Bronchial epithelial cell (primary cell): ENCODE measurements at regions not wholly inside any gene's neighbourhood (a gene's known extent, or its start where the extent isn't known, plus 50 kb on each side); places are given as distances from the start of the nearest gene placed in this dataset.

ENCODE experiments used
- DNase-seq: peaks from one replicate; pipeline ENCODE4 v3.0.0-alpha.2; 2010; ENCODE audit warnings: low read depth
- FAIRE-seq: peaks from 2 replicates; lab custom pipeline; 2011; peaks lifted over from hg19 to GRCh38; lab: Jason Lieb, UNC
- H3K27me3 ChIP-seq: 2 replicates; pipeline ENCODE4 v1.5.1; 2011; ENCODE audit warnings: low read length; ENCODE audit not compliant: control insufficient read depth, insufficient read depth
- H3K36me3 ChIP-seq: 2 replicates; pipeline ENCODE4 v1.5.1; 2011; ENCODE audit warnings: low read length; ENCODE audit not compliant: control insufficient read depth, insufficient read depth
- H3K4me3 ChIP-seq: 2 replicates; pipeline ENCODE4 v1.5.1; 2011; ENCODE audit warnings: mild to moderate bottlenecking, low read depth, low read length, control low read depth
- TF ChIP-seq, protein P1 (sequence below): IDR thresholded peaks from 2 replicates; pipeline ENCODE4 v1.5.1; 2011; ENCODE audit warnings: mild to moderate bottlenecking, moderate library complexity, low read length, control low read depth, inconsistent platforms; ENCODE audit not compliant: insufficient read depth, severe bottlenecking

DNA sequence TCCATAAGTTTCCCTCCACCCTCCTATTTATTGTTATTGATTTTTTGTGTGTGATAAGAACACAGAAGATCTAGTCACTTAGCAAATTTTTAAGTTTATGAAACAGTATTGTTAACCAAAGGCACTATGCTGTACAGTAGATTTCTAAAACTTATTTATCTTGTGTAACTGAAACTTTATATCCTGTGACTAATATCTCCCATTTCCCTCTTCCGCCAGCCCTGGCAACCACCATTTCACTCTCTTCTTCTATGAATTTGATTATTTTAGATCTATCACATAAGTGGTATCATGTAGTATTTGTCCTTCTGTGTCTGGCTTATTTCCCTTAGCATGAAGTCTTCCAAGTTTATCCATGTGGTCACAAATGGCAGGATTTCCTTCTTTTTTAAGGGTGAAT is 144.3 kb upstream of the INHBA start:
- Histone ChIP-seq H3K27me3 (no peaks in the 10 kb centered on the region), H3K36me3 (no peaks in the 10 kb centered on the region), H3K4me3 (no peak overlapping the region)
- DNase-seq, result peak; percentile 36
- TF ChIP-seq, protein P1, sequence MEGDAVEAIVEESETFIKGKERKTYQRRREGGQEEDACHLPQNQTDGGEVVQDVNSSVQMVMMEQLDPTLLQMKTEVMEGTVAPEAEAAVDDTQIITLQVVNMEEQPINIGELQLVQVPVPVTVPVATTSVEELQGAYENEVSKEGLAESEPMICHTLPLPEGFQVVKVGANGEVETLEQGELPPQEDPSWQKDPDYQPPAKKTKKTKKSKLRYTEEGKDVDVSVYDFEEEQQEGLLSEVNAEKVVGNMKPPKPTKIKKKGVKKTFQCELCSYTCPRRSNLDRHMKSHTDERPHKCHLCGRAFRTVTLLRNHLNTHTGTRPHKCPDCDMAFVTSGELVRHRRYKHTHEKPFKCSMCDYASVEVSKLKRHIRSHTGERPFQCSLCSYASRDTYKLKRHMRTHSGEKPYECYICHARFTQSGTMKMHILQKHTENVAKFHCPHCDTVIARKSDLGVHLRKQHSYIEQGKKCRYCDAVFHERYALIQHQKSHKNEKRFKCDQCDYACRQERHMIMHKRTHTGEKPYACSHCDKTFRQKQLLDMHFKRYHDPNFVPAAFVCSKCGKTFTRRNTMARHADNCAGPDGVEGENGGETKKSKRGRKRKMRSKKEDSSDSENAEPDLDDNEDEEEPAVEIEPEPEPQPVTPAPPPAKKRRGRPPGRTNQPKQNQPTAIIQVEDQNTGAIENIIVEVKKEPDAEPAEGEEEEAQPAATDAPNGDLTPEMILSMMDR, result no peak
- FAIRE-seq, result no peak

DNA sequence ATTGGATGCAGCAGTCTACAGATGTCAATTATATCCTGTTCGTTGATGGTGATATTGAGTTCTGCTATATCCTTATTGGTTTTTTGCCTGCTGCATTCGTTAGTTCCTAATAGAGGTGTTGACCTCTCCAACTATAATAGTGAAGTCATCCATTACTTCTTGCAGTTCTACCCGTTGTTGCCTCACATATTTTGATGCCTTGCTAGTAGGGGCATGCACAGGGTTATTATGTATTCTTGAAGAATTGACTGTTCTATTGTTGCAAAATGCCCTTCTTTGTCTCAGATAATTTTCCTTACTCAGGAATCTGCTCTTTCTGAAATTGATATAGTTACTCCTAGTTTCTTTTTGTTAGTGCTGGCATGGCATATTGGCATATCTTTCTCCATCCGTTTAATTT is 140.1 kb upstream of the INHBA start:
- no peaks in the 10 kb centered on the region for H3K27me3 ChIP-seq
- TF ChIP-seq, protein P1, result no peak
- no peaks in the 10 kb centered on the region for H3K36me3 ChIP-seq
- FAIRE-seq (no peak), DNase-seq (peak; percentile 68)
- H3K4me3 ChIP-seq, result no peak overlapping the region

DNA sequence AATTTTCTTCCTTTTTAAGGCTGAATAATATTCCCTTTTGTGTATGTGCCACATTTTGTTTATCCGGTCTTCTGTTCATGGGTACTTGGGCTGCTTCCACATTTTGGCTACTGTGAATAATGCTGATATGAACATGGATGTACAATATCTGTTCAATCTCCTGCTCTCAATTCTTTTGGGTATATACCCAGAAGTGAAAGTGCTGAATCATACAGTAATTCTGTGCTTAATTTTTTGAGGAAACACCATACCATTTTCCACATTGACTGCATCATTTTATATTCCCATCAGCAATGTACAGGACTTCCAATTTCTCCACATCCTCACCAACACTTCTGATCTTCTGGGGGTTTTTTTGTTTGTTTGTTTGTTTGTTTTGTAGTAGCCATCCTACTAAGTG is 135.0 kb upstream of the INHBA start:
- FAIRE-seq, result no peak
- Histone ChIP-seq H3K4me3 (no peak overlapping the region), H3K27me3 (no peaks in the 10 kb centered on the region), H3K36me3 (no peaks in the 10 kb centered on the region)
- TF ChIP-seq, protein P1, result no peak
- no peak for DNase-seq

DNA sequence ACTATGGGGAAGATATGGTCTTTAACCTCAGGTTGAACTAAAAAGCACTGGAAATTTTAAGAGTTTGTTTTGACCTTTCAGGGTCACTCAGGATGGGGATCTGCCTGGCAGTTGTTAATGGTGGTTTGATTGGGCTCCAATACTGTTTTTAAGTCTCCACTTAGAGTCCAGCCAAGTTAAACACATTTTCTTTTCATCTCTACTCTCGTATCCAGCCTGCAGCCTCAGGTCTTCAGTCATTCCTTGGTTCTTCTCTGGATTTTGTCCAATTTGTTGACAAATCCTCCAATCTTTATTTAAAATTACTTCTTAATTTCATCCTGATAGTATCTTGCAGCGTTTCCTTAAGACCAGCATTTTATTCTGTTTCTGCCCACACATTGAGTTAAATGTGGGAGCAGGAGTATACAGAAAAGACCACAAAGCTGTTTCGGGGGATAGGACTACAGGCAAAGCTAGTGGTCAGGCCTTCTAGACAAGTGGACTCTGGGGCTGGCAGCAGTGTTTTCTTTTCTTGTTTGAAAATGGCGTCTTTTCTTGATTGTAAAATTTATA is 133.2 kb upstream of the INHBA start:
- no peaks in the 10 kb centered on the region for H3K36me3 ChIP-seq
- no peak for FAIRE-seq

DNA sequence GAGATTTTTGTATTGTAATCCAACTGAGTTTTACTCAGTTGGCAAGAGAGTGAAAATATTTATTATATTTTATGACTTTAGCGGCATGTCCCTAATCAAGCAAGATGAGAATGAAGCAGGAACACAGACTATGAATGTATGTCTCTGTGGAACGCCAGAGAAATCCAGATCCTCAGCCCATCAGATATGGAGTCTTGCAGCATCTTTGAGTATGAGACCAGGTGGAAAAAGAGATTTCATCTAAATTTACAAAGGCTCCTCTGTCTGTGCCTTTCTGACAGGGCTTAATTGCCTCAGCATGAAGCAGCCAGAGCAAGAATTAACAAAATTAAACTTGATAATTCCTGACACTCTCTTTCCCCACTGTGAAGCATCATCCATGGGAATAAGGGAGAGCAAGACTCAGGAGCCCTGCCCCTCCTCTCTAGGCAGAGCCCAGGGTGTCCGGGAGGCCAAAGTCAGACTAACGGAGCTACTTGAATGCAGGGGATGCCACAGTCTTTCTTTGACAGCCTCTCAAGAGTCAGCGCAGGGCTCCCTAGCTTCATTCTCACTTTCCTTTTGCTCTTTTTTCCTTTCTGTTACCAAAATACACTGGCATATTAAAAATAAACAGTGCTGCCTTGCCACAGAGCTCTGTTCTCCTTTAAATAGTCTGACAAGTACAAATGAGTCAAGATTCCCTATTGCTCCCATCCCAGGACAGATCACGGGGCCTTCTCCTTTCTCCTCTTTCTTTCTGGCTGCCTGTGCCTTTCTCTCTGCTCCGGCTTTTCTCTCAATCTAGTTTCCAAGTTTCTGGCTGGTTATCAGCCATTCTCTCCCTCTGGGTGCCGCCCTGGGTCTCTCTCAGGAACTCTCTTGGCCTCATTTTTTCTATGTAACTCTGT is 132.2 kb upstream of the INHBA start:
- TF ChIP-seq, protein P1, result no peak
- DNase-seq (no peak), FAIRE-seq (no peak)
- no peaks in the 10 kb centered on the region for H3K36me3 ChIP-seq
- H3K4me3 ChIP-seq, result no peak overlapping the region
- H3K27me3 ChIP-seq, result no peaks in the 10 kb centered on the region

More for the DNA sequence above, 133.2 kb upstream of the INHBA start:
- TF ChIP-seq, protein P1, result no peak
- H3K4me3 ChIP-seq, result no peak overlapping the region
- no peaks in the 10 kb centered on the region for H3K27me3 ChIP-seq
- no peak for DNase-seq
